ENCODE measurements at regions not wholly inside any gene's neighbourhood (a gene's known extent, or its start where the extent isn't known, plus 50 kb on each side); places are given as distances from the start of the nearest gene placed in this dataset.

GRCh38 chr3:194219826-194220410 is 84.0 kb downstream of the HES1 start:
- H3K27me3 Mint-ChIP-seq (ENCODE audit: insufficient read depth, low read depth): peaks cover 34% of the 10 kb centered on the region
- H3K4me2 ChIP-seq: no peak overlapping the region
- no peak for DNase-seq (ENCODE audit: low spot score)
- peaks cover 4% of the 10 kb centered on the region for H3K9me3 Mint-ChIP-seq
- peaks cover 4% of the 10 kb centered on the region for H3K27me3 ChIP-seq
- peaks cover 25% of the 10 kb centered on the region for H3K4me1 ChIP-seq
- H3K4me3 ChIP-seq: no peak overlapping the region
- no peaks in the 10 kb centered on the region for H4K20me1 ChIP-seq (ENCODE audit: low read depth)
- H3K79me2 ChIP-seq (ENCODE audit: low read depth): no peaks in the 10 kb centered on the region
- no peak overlapping the region for H3K27ac ChIP-seq
- TF ChIP-seq EZH2 (IDR thresholded peaks at IDR 0.05): no peak
- TF ChIP-seq CTCF (IDR thresholded peaks at IDR 0.05): no peak
- TF ChIP-seq EZH2phosphoT487 (IDR thresholded peaks at IDR 0.05): no peak
- H3K36me3 Mint-ChIP-seq: peaks cover 1% of the 10 kb centered on the region
- H3K27ac Mint-ChIP-seq: no peak overlapping the region
- H3K4me1 Mint-ChIP-seq: peaks cover 28% of the 10 kb centered on the region
- peak overlapping the region; percentile 39 for H3K4me3 Mint-ChIP-seq
- no peaks in the 10 kb centered on the region for H3K9me3 ChIP-seq (ENCODE audit: low read depth)
- H3F3A ChIP-seq (ENCODE audit: low read depth): peaks cover 12% of the 10 kb centered on the region
- H3K36me3 ChIP-seq: no peaks in the 10 kb centered on the region
- no peak overlapping the region for H3K9ac ChIP-seq
- H2AFZ ChIP-seq (replicated peaks): no peak overlapping the region

- H3K9ac ChIP-seq: no peak overlapping the region
- H3K9me3 ChIP-seq (ENCODE audit: low read depth): no peaks in the 10 kb centered on the region
- H2AFZ ChIP-seq (replicated peaks): no peak overlapping the region
- H3K79me2 ChIP-seq (ENCODE audit: low read depth): no peaks in the 10 kb centered on the region
- TF ChIP-seq EZH2phosphoT487 (IDR thresholded peaks at IDR 0.05): no peak
- TF ChIP-seq EZH2 (IDR thresholded peaks at IDR 0.05): no peak
- TF ChIP-seq CTCF (IDR thresholded peaks at IDR 0.05): no peak
- no peak overlapping the region for H3K4me2 ChIP-seq
- no peak for DNase-seq (ENCODE audit: low spot score)
- H3K27me3 ChIP-seq: peaks cover 4% of the 10 kb centered on the region
- H3K27me3 Mint-ChIP-seq (ENCODE audit: insufficient read depth, low read depth): peaks cover 30% of the 10 kb centered on the region
- no peak overlapping the region for H3K27ac ChIP-seq
- H3K9me3 Mint-ChIP-seq: peaks cover 4% of the 10 kb centered on the region
- no peaks in the 10 kb centered on the region for H4K20me1 ChIP-seq (ENCODE audit: low read depth)
- H3K36me3 Mint-ChIP-seq: peaks cover 1% of the 10 kb centered on the region
- peaks cover 7% of the 10 kb centered on the region for H3F3A ChIP-seq (ENCODE audit: low read depth)
- H3K4me3 Mint-ChIP-seq: no peak overlapping the region
- H3K4me1 ChIP-seq: peaks cover 26% of the 10 kb centered on the region
- no peak overlapping the region for H3K4me3 ChIP-seq
- no peaks in the 10 kb centered on the region for H3K36me3 ChIP-seq
- no peak overlapping the region for H3K27ac Mint-ChIP-seq
- H3K4me1 Mint-ChIP-seq: peaks cover 28% of the 10 kb centered on the region
These were observed 85.0 kb downstream of the HES1 start for GRCh38 chr3:194220901-194221326.

- no peak overlapping the region for H3K27ac ChIP-seq
- no peak overlapping the region for H3K4me3 Mint-ChIP-seq
- no peaks in the 10 kb centered on the region for H4K20me1 ChIP-seq (ENCODE audit: low read depth)
- TF ChIP-seq EZH2phosphoT487 (IDR thresholded peaks at IDR 0.05) (no peak), EZH2 (IDR thresholded peaks at IDR 0.05) (no peak), CTCF (IDR thresholded peaks at IDR 0.05) (no peak)
- H3K27ac Mint-ChIP-seq: no peak overlapping the region
- peaks cover 29% of the 10 kb centered on the region for H3K27me3 Mint-ChIP-seq (ENCODE audit: insufficient read depth, low read depth)
- H3K9me3 ChIP-seq (ENCODE audit: low read depth): no peaks in the 10 kb centered on the region
- peaks cover 3% of the 10 kb centered on the region for H3F3A ChIP-seq (ENCODE audit: low read depth)
- no peak for DNase-seq (ENCODE audit: low spot score)
- no peak overlapping the region for H3K4me3 ChIP-seq
- no peaks in the 10 kb centered on the region for H3K36me3 ChIP-seq
- peaks cover 4% of the 10 kb centered on the region for H3K9me3 Mint-ChIP-seq
- peaks cover 1% of the 10 kb centered on the region for H3K36me3 Mint-ChIP-seq
- no peaks in the 10 kb centered on the region for H3K79me2 ChIP-seq (ENCODE audit: low read depth)
- H3K4me2 ChIP-seq: no peak overlapping the region
- no peak overlapping the region for H2AFZ ChIP-seq (replicated peaks)
- peaks cover 22% of the 10 kb centered on the region for H3K4me1 ChIP-seq
- H3K27me3 ChIP-seq: peaks cover 4% of the 10 kb centered on the region
- H3K4me1 Mint-ChIP-seq: peaks cover 27% of the 10 kb centered on the region
- no peak overlapping the region for H3K9ac ChIP-seq
These were observed 85.4 kb downstream of the HES1 start for GRCh38 chr3:194221336-194221735.

Data from neural progenitor cell (in vitro differentiated cells).